Transverse colon (tissue), 4 donors: ENCODE measurements at regions not wholly inside any gene's neighbourhood (a gene's known extent, or its start where the extent isn't known, plus 50 kb on each side); places are given as distances from the start of the nearest gene placed in this dataset.

Experiments
- CTCF ChIP-seq, 5 experiments: fragments of 200-600 bp in 3 of 5; fragments of 450-650 bp in 2 of 5; sonication (generic) in 3 of 5; IDR thresholded peaks; 1 replicate in 2 of 5; 2 replicates in 3 of 5; pipeline ENCODE4 v1.5.1; 2016 to 2017; ENCODE audit warnings: antibody characterized with exemption in 5 of 5, inconsistent platforms in 3 of 5, mild to moderate bottlenecking in 2 of 5, moderate library complexity in 1 of 5
- POLR2A ChIP-seq: fragments of 450-650 bp; IDR thresholded peaks from one replicate; pipeline ENCODE4 v1.6.1; 2016; ENCODE audit warnings: antibody characterized with exemption, mild to moderate bottlenecking, moderate library complexity
- POLR2AphosphoS5 ChIP-seq, 3 donors: sonication (generic); formaldehyde crosslinking; IDR thresholded peaks; one replicate each; pipeline ENCODE4 v1.6.1; 2016; ENCODE audit warnings: antibody characterized with exemption in 3 of 3

GRCh38 chr22:49475253-49475652, 352.4 kb downstream of the BRD1 start:
- TF ChIP-seq CTCF (IDR thresholded peaks at IDR 0.05) (no peak), POLR2AphosphoS5 (IDR thresholded peaks at IDR 0.05) (no peak), POLR2A (no peak)
